Right cardiac atrium (tissue), 5 donors: ENCODE measurements at regions not wholly inside any gene's neighbourhood (a gene's known extent, or its start where the extent isn't known, plus 50 kb on each side); places are given as distances from the start of the nearest gene placed in this dataset.

ENCODE experiments used
- ATAC-seq, 2 donors: fragments of 200-7000 bp; cut with Tn5 transposase; one replicate each; pipeline versions ENCODE4 v1.8.0 to v1.9.1; 2020; ENCODE audit warnings: moderate library complexity in 2 of 2, mild to moderate bottlenecking in 1 of 2
- DNase-seq, 3 donors: peaks; one replicate each; pipeline ENCODE4 v3.0.0-alpha.2; 2020
- H3K27ac ChIP-seq: one replicate; pipeline ENCODE4 v1.5.1; 2013; ENCODE audit warnings: mild to moderate bottlenecking, low read length, control low read depth, moderate library complexity
- H3K27me3 ChIP-seq: one replicate; pipeline ENCODE4 v1.6.1; 2013; ENCODE audit not compliant: control insufficient read depth, insufficient read depth
- H3K4me1 ChIP-seq: one replicate; pipeline ENCODE4 v1.6.1; 2013; ENCODE audit warnings: low read length; ENCODE audit not compliant: control insufficient read depth, insufficient read depth
- H3K4me3 ChIP-seq: one replicate; pipeline ENCODE4 v1.5.1; 2013; ENCODE audit warnings: low read length, control low read depth
- H3K9me3 ChIP-seq: one replicate; pipeline ENCODE4 v1.6.1; 2013; ENCODE audit warnings: low read length; ENCODE audit not compliant: control insufficient read depth
- WGBS: extraction: QIAGEN DNeasy Blood & Tissue Kit; methylation state at CpG from one replicate; pipeline ENCODE4 v1.1.7; 2013; 5-methylcytosine and 5-hydroxymethylcytosine counted together
- intact Hi-C, 4 donors: fragments of 100-400 bp; cut with DNase I; formaldehyde crosslinking; loops; one replicate each; pipeline versions ENCODE4 v1.11.0 to v1.14.0; 2022 to 2023
- donor health status: healthy with polysubstance abuse.
- donor health status: DM: no; HTN: yes; CAD: no.
- donor health status: DM: no; HTN: no; CAD: no.
- donor health status: DM: no; HTN: yes; CAD: no; lungs with severe emphysema.
- donor health status: DM: yes; HTN: yes; CAD: no.

DNA sequence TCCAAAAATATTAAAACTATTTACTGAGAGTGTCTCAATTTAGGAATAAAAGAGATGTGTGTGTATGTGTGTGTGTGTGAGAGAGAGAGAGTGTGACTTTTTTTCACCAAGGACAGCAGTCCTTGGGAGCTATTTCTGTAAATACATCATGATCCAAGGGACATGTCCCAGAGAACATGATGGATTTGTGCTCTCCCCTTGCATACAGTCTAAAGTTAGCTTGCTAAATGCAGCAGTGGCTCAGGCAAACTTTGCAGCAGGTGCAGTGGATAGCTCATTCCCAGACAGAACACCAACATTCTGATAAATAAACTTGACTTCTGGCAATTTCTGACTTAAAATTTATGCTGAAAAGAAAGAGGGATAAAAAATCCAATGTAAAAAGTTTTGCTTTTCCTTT is 55.4 kb upstream of the SGCD start:
- Histone ChIP-seq H3K27me3 (no peaks in the 10 kb centered on the region), H3K9me3 (no peaks in the 10 kb centered on the region), H3K4me3 (no peak overlapping the region), H3K27ac (no peak overlapping the region), H3K4me1 (peaks cover 3% of the 10 kb centered on the region)
- DNase-seq (no peak), ATAC-seq (peak; percentile 81 to 93)
- intact Hi-C loops, result no loop called here

- peaks cover 3% of the 10 kb centered on the region for H3K4me1 ChIP-seq
- H3K27ac ChIP-seq, result peak overlapping the region; percentile 52
- H3K27me3 ChIP-seq, result no peaks in the 10 kb centered on the region
- no peak overlapping the region for H3K4me3 ChIP-seq
- no peaks in the 10 kb centered on the region for H3K9me3 ChIP-seq
- DNase-seq (no peak), ATAC-seq (no peak)
- WGBS, result 88% methylated on average over 3 of the region's 3 CpGs
- intact Hi-C loops, result no loop called here
These were observed 54.8 kb upstream of the SGCD start for GRCh38 chr5:156272139-156272538.

- intact Hi-C loops, result no loop called here
- Histone ChIP-seq H3K27ac (no peak overlapping the region), H3K4me1 (peaks cover 3% of the 10 kb centered on the region), H3K27me3 (no peaks in the 10 kb centered on the region), H3K9me3 (no peaks in the 10 kb centered on the region), H3K4me3 (no peak overlapping the region)
- DNase-seq (no peak), ATAC-seq (no peak)
- WGBS, result 33% methylated on average over 3 of the region's 3 CpGs
These were observed 53.6 kb upstream of the SGCD start for GRCh38 chr5:156273325-156273724.

DNA sequence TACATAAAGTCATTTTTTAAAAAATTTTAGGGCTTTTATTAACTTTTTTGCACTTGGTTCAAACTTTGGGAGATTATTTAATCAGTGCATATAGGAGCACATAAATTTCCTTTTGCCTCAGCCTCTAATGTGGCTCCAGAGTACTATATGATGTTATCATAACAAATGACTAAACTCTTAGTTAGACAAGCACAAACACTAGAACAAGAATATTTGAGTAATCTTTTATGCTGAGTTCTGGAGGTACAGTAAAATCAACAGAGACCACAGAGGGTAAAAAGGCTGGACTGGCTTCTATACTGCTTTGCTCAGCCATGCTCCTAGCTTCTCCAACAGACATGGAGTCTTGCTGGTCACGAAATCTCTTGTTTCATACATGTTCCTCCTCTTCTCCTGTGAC is 52.5 kb upstream of the SGCD start:
- ATAC-seq, result no peak
- intact Hi-C loops, result no loop called here

More for the DNA sequence above, 52.5 kb upstream of the SGCD start:
- no peak overlapping the region for H3K27ac ChIP-seq
- no peak overlapping the region for H3K4me3 ChIP-seq
- no peaks in the 10 kb centered on the region for H3K9me3 ChIP-seq
- peaks cover 3% of the 10 kb centered on the region for H3K4me1 ChIP-seq
- no peak for DNase-seq
- 68% methylated on average over 1 of the region's 1 CpG for WGBS
- no peaks in the 10 kb centered on the region for H3K27me3 ChIP-seq
